GM13976 (cell line): ENCODE measurements at regions not wholly inside any gene's neighbourhood (a gene's known extent, or its start where the extent isn't known, plus 50 kb on each side); places are given as distances from the start of the nearest gene placed in this dataset.

Experiments
- DNase-seq: peaks from one replicate; pipeline ENCODE4 v3.0.0; 2012; ENCODE audit warnings: low spot score
- in situ Hi-C: fragments of 300-500 bp; cut with MboI; formaldehyde crosslinking; loops from one replicate; pipeline ENCODE4 v1.12.0; 2022; ENCODE audit warnings: low sequenced_read_pairs, mixed read lengths, inconsistent platforms; ENCODE audit not compliant: unreplicated experiment
- TF ChIP-seq, protein P1 (sequence below): IDR thresholded peaks from 2 replicates; pipeline ENCODE4 v1.5.1; 2012; ENCODE audit warnings: borderline replicate concordance, mild to moderate bottlenecking; ENCODE audit not compliant: insufficient read depth; ENCODE audit errors: extremely low read depth, missing control alignments, control extremely low read depth

GRCh38 chr6:101326411-101326810, 67.1 kb upstream of the GRIK2 start:
- no peak for DNase-seq
- in situ Hi-C loops = no loop called here
- TF ChIP-seq, protein P1, sequence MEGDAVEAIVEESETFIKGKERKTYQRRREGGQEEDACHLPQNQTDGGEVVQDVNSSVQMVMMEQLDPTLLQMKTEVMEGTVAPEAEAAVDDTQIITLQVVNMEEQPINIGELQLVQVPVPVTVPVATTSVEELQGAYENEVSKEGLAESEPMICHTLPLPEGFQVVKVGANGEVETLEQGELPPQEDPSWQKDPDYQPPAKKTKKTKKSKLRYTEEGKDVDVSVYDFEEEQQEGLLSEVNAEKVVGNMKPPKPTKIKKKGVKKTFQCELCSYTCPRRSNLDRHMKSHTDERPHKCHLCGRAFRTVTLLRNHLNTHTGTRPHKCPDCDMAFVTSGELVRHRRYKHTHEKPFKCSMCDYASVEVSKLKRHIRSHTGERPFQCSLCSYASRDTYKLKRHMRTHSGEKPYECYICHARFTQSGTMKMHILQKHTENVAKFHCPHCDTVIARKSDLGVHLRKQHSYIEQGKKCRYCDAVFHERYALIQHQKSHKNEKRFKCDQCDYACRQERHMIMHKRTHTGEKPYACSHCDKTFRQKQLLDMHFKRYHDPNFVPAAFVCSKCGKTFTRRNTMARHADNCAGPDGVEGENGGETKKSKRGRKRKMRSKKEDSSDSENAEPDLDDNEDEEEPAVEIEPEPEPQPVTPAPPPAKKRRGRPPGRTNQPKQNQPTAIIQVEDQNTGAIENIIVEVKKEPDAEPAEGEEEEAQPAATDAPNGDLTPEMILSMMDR = no peak

DNA sequence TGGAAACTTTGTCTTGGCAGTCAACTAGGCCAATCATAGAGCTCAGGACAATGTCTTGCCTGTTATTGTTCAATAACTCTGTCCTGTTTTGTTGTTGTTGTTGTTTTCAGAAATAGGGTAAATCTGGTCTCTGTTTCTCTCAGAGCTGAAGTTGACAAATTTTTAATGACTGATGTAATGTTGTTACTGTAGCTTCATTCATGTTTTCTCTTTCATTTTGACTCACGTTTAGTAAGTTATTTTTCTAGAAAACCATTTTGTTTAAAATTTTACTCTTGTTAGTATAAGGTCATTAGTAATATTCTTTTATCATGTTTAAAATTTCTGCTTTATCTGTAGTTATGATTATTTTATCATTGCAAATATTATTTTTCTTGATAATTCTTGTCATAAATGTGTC, 51.6 kb upstream of the GRIK2 start:
- in situ Hi-C loops = no loop called here
- TF ChIP-seq, protein P1 = no peak
- DNase-seq = no peak
